ENCODE measurements at regions not wholly inside any gene's neighbourhood (a gene's known extent, or its start where the extent isn't known, plus 50 kb on each side); places are given as distances from the start of the nearest gene placed in this dataset.

- no peak overlapping the region for H3K27ac Mint-ChIP-seq (ENCODE audit: unreplicated experiment)
- DNase-seq = no peak
- peaks cover 2% of the 10 kb centered on the region for H3K27me3 Mint-ChIP-seq (ENCODE audit: unreplicated experiment)
- H3K36me3 Mint-ChIP-seq (ENCODE audit: unreplicated experiment) = no peaks in the 10 kb centered on the region
- peaks cover 2% of the 10 kb centered on the region for H3K9me3 Mint-ChIP-seq (ENCODE audit: unreplicated experiment)
- H3K4me3 Mint-ChIP-seq (ENCODE audit: unreplicated experiment) = no peak overlapping the region
- H3K4me1 Mint-ChIP-seq (ENCODE audit: low read depth, unreplicated experiment) = no peaks in the 10 kb centered on the region
- TF ChIP-seq CTCF (IDR thresholded peaks at IDR 0.05; ENCODE audit: partially characterized antibody, unreplicated experiment) = no peak
Measured at GRCh38 chr20:60500038-60500701, 541.9 kb downstream of the CDH26 start.

GRCh38 chr20:60501048-60501447, 542.8 kb downstream of the CDH26 start:
- no peak overlapping the region for H3K27ac Mint-ChIP-seq (ENCODE audit: unreplicated experiment)
- no peaks in the 10 kb centered on the region for H3K4me1 Mint-ChIP-seq (ENCODE audit: low read depth, unreplicated experiment)
- no peak for DNase-seq
- no peak overlapping the region for H3K4me3 Mint-ChIP-seq (ENCODE audit: unreplicated experiment)
- H3K9me3 Mint-ChIP-seq (ENCODE audit: unreplicated experiment) = peaks cover 2% of the 10 kb centered on the region
- peaks cover 2% of the 10 kb centered on the region for H3K27me3 Mint-ChIP-seq (ENCODE audit: unreplicated experiment)
- no peak for TF ChIP-seq CTCF (IDR thresholded peaks at IDR 0.05; ENCODE audit: partially characterized antibody, unreplicated experiment)
- no peaks in the 10 kb centered on the region for H3K36me3 Mint-ChIP-seq (ENCODE audit: unreplicated experiment)

- no peaks in the 10 kb centered on the region for H3K36me3 Mint-ChIP-seq (ENCODE audit: unreplicated experiment)
- peaks cover 11% of the 10 kb centered on the region for H3K4me1 Mint-ChIP-seq (ENCODE audit: low read depth, unreplicated experiment)
- no peak overlapping the region for H3K27ac Mint-ChIP-seq (ENCODE audit: unreplicated experiment)
- peaks cover 9% of the 10 kb centered on the region for H3K9me3 Mint-ChIP-seq (ENCODE audit: unreplicated experiment)
- peaks cover 8% of the 10 kb centered on the region for H3K27me3 Mint-ChIP-seq (ENCODE audit: unreplicated experiment)
- DNase-seq = no peak
- no peak overlapping the region for H3K4me3 Mint-ChIP-seq (ENCODE audit: unreplicated experiment)
- no peak for TF ChIP-seq CTCF (IDR thresholded peaks at IDR 0.05; ENCODE audit: partially characterized antibody, unreplicated experiment)
Measured at GRCh38 chr20:60502881-60503280, 544.7 kb downstream of the CDH26 start.

- no peak overlapping the region for H3K4me3 Mint-ChIP-seq (ENCODE audit: unreplicated experiment)
- peaks cover 12% of the 10 kb centered on the region for H3K27me3 Mint-ChIP-seq (ENCODE audit: unreplicated experiment)
- peaks cover 15% of the 10 kb centered on the region for H3K9me3 Mint-ChIP-seq (ENCODE audit: unreplicated experiment)
- H3K27ac Mint-ChIP-seq (ENCODE audit: unreplicated experiment) = no peak overlapping the region
- no peak for TF ChIP-seq CTCF (IDR thresholded peaks at IDR 0.05; ENCODE audit: partially characterized antibody, unreplicated experiment)
- H3K36me3 Mint-ChIP-seq (ENCODE audit: unreplicated experiment) = no peaks in the 10 kb centered on the region
- peaks cover 36% of the 10 kb centered on the region for H3K4me1 Mint-ChIP-seq (ENCODE audit: low read depth, unreplicated experiment)
- DNase-seq = no peak
Measured at GRCh38 chr20:60505423-60505822, 547.2 kb downstream of the CDH26 start.

- Mint-ChIP-seq H3K4me3 (ENCODE audit: unreplicated experiment) (no peak overlapping the region), H3K4me1 (ENCODE audit: low read depth, unreplicated experiment) (peaks cover 39% of the 10 kb centered on the region), H3K36me3 (ENCODE audit: unreplicated experiment) (no peaks in the 10 kb centered on the region), H3K27me3 (ENCODE audit: unreplicated experiment) (peaks cover 12% of the 10 kb centered on the region), H3K27ac (ENCODE audit: unreplicated experiment) (no peak overlapping the region), H3K9me3 (ENCODE audit: unreplicated experiment) (peaks cover 15% of the 10 kb centered on the region)
- TF ChIP-seq CTCF (IDR thresholded peaks at IDR 0.05; ENCODE audit: partially characterized antibody, unreplicated experiment) = no peak
- DNase-seq = no peak
Measured at GRCh38 chr20:60506061-60506460, 547.8 kb downstream of the CDH26 start.
